ENCODE measurements at regions not wholly inside any gene's neighbourhood (a gene's known extent, or its start where the extent isn't known, plus 50 kb on each side); places are given as distances from the start of the nearest gene placed in this dataset.
"Not testable (repeated sequence)": the region's sequence is repeated elsewhere in the genome, so short reads cannot be mapped to it uniquely, and the experiment has no call there.

DNA sequence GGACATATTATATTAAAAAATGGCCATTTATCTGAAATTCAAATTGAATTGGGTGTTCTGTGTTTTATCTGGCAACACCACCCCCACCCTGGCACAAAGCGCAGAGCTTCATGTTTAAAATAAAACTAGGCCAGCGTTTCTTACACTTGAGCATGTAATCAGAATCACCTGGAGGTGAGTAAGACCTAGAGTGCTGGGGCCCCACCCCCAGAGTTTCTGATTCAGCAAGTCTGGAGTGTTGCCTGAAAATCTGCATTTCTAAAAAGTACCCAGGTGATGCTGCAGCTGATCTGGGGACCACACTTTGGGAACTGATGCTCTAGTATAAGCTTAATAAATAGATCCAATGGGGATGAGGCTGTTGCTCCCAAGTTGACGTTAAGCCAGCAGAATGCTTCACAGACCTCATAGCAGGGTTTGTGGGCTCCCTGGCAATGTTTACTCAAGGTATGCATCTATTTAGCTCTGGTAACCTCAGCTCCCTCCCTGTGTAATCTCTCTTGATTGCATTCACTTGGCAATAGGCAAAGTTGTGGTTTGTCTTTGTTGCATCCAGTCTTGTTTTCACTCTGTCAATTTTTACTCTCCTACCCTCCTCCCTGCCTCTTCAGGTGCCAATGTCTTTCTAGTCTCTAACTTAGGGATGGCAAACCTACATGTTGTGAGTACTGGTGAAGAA is 99.8 kb upstream of the TEX13D start:
- DNase-seq (ENCODE audit: insufficient read length, low spot score) (no peak), FAIRE-seq (peak; percentile 79)

DNA sequence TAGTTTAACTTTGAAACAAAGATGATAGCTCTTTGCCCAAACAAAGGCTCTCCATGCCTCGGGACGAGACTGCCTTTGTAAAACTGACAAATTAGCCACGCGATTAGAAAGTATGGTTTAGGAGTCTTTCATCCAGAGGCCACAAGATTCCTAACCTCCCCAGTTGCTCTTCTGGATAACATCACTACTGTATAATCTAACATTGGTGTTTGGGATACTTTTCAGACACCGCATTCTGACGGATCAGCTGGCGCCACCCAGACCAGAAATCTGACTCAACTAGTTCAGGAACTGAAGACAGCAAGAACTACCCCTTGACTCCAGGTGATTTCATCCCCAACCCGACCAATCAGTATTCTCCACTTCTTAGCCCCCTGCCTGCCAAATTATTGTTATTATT is 98.1 kb upstream of the TEX13D start:
- no peak for DNase-seq (ENCODE audit: insufficient read length, low spot score)
- FAIRE-seq: no peak

DNA sequence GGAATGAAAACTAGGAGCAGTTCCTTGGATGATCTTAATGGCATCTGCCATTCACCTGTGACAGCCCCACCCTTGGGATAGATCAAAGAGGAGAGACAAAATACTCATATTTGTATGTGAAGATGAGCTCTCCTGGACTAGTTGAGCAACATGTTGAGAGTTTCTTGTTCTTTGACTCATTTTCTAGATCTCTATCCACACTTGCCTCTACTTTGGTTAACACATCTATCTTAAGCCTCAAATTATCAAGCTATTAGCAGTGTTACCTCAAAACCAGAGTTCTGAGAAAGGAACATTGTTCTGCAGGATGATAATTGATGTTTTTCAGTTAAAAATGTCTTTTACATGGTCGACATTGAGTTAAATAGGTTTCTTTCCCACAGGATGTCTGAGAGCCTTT is 94.2 kb upstream of the TEX13D start:
- DNase-seq (ENCODE audit: insufficient read length, low spot score) (no peak), FAIRE-seq (no peak)

DNA sequence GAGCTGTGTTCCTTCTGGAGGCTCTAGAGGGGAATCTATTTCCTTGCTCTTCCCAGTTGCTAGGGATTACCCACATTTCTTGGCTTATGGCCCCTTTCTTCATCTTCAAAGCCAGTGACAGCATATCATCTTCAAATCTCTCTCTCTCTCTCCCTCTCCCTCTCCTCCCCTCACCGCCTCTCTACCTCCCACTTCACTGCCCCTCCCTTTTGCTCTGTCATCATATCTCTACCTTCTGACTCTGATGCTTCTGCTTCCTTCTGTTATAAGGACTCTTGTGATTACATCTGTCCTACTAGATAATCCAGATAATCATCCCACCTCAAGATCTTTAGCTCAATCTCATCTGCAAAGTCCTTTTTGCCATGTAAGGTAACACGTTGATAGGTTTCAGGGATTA is 93.1 kb upstream of the TEX13D start:
- FAIRE-seq (no peak), DNase-seq (ENCODE audit: insufficient read length, low spot score) (no peak)

DNA sequence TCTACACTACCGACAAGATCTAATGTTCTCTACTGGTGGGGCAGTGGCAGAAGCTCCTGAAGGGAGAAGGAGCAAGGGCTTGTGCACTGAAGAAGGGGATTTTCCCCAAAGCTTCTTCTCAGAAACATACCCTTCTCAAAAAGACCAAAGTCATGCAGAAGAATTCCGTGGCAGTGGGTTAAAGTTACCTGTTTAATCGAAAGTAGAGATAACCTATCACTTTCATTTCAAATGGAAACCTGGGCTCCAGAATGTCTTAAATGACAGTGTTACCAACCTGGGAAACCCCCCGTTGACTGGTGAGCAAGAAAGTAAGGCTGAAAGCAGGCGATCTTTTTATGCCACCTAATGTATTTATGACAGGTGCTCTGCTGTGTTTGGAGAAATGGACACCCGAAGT is 92.5 kb upstream of the TEX13D start:
- FAIRE-seq (peak; percentile 66), DNase-seq (ENCODE audit: insufficient read length, low spot score) (no peak)

DNA sequence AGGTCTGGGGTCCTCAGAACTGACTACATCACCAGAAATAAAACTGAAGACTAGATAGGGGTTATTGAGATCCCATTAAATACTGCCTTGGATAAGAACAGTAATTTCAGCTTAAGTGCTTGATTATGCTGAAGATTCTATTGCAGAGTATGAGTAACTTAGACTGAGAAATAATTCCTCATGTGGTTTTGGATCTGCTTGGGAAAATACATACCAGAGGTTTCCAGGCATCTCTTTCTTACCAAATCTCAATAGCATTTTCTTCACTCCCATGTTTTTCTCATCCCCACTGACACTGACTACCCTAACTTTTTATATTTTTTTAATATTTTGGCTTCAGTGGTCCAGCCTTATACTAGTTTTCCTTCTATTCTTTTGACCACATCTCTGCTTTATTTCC is 92.0 kb upstream of the TEX13D start:
- no peak for FAIRE-seq
- DNase-seq (ENCODE audit: insufficient read length, low spot score): no peak

DNA sequence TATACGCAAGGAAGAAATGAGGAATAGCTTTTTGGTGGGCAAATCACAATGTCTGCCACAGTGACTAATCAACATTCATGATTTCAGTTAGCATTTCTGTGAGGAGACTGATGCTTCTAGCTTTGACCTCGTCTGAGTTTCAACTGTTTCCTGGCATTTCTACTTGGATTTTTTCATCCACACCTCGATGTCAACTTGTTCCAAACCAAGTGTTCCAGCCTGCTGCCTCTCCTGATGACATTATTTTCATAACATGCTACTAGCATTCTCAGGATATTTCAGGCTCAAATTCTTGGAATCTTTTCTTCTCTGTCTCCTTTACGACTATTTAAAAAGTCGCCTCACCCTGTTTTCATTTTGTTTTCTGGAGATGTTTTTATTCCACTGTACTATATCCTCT is 90.3 kb upstream of the TEX13D start:
- FAIRE-seq: no peak
- DNase-seq (ENCODE audit: insufficient read length, low spot score): no peak

DNA sequence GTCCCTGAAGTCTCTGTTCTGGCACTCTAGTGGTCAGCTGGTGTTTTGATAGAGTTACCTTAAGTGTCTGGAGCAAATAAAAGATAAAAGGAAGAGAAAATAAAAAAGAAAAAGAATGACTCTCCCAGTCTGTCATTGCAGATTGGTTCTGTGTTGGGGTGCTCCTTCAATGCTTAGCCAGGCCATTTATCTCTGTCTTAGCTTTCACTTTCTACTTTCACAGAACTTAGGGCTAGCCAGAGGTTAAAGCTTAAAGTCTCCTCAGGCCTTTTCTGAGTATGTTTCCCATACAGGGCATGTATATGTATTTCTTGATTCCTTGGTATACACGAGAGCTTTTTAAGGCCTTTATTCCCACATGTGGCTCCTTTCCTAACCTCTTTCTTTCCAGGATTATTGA is 83.1 kb upstream of the TEX13D start:
- FAIRE-seq (no peak), DNase-seq (ENCODE audit: insufficient read length, low spot score) (no peak)

DNA sequence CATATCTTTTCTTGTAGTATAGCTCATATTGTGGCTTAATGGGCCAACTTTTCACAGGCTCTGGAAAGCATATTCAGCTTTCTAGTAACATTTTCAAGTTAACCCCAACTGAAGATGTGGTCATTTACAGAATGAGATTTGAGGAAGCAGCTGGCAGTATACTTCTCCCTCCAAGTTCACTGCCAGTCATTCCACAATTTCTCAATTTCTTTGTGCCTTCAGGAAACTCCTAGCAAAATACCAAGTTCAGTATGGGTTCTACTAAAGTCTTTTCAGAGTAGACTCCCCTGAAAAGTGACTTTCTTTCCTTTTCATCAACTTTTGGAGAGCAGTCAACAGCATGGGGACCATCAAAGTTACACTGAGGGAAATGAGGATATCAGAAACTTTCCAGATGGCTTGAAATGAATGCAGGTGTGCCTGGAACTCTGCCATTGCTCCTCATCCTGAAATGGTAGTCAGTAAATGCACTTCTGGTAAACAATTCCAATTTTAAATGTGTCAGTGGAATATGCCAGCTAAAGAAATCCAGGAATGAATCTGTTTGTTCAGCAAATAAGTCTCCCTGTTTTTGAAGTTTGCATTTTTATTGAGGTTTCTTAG is 81.5 kb upstream of the TEX13D start:
- FAIRE-seq (no peak), DNase-seq (ENCODE audit: insufficient read length, low spot score) (no peak)

DNA sequence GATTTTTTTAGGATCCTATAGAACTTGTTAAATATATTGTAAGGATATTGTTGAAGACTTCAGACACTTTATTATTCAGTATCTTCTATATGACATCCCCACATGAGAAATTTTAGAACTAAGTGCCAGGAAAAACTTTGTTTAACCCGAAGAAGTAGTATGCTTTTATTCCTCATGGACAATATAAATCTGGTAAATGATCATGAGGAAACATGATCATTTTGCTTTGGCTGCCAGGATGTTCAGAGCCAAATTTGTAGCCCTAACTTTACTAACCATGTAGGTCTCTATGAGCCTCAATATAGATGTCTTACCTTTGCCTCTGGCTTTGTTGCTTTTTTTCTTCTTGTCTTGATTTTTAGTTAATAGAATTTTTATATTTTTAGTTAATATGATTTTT is 77.8 kb upstream of the TEX13D start:
- DNase-seq (ENCODE audit: insufficient read length, low spot score) (no peak), FAIRE-seq (no peak)

DNA sequence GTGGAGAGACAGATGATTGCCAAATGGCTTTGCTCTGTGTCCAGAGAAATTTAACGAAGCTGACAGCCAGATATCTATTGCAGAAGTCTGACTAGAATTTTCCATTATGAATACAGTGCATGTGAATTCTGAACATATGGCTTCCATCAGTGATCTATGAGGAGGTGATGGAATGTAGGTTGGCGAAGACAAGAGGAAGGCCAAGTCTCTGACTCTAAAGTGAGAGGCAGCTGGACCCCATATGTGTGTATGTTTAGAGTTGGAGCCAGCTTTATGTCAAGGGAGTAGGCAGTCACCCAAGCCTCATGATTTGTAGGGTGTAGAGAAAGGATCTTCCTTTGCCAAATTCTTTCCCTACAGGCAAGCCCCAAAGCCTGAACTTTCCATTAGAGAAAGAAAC is 76.2 kb upstream of the TEX13D start:
- FAIRE-seq (no peak), DNase-seq (ENCODE audit: insufficient read length, low spot score) (no peak)

DNA sequence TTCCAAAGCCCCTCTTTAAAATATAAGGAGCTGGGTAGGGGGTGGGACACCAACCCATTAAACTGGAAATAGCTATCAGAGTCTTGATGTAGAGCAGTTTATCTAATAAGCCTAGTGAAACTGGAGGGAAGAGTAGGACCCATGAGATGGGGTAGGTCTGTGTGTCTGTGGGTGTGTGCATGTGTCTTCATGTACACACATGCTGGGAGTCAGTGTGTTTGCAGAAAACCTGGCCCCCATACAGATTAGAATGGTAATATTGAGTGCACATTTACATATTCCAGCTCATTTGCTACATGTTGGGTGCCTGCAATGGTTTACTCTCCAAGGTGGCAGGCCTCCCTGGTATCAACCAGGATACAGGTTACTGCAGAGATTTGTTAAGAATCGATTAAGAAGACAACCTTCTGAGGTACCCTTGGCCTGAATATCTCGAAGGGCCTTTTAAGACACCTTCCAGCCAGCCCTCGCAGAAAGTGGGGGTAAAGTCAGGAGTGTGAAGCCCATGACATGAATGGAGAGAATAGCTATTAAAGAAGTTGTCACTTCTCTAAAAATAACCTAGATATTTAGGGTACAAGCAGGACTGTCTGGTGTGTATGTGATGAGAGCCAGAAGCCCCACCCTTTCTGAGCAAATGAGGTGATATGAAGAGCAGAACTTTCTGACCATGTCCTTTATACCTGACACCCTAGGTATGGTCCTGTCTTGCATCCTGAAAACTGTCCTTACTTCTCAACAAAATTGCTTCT is 75.7 kb upstream of the TEX13D start:
- DNase-seq (ENCODE audit: insufficient read length, low spot score): no peak
- no peak for FAIRE-seq

DNA sequence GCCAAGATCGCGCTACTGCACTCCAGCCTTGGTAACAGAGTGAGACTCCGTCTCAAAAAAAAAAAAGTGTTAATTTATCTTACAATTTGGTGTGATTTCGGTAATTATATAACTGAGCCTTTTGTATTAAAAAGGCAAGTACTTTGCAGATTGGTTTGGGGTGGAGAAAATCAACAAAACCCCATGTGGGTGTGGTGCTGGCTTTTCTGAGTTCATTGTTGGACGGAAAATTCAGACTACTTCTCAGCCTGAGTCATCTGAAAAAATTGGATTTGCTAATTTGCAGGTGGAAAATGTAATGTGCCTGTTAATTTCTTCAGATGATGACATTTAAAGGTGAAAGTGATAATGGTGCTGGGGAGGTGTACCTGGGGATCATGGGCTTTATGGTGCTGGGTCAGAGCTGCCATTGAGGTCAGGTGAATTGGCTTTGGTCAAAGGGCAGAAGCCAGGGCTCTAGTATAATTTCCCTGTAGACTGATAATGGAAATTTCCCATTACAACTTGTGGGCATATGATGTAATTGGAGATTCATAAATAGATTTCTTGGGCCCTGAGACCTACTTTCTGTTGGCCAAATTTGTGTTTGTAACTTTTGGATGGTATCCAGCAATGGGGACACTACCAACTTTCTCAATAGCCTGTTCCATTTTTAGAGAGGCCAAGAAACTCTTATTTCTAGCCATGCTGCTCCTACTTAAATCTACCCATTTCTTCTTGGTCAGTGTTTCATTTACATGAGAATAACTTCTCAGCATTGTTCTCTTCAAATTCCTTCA is 74.3 kb upstream of the TEX13D start:
- FAIRE-seq (no peak), DNase-seq (ENCODE audit: insufficient read length, low spot score) (no peak)

DNA sequence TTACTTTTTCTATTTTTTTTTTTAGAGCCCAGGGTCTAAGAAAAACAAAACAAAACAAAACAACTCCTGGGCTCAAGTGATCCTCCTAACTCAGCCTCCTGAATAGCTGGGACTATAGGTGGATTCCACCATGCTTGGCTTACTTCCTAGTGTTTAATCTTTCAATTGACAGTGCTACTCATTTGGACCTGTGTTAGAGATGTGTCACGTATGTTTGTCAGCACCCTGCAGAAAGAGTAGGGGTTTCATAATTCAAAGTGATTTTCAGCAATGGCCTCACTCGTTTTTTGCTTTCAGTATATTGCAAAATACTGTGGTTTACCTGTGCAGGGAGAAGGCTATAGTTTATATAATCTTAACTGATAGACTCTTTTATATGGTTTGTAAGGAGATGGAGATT is 71.6 kb upstream of the TEX13D start:
- DNase-seq (ENCODE audit: insufficient read length, low spot score) (no peak), FAIRE-seq (no peak)

DNA sequence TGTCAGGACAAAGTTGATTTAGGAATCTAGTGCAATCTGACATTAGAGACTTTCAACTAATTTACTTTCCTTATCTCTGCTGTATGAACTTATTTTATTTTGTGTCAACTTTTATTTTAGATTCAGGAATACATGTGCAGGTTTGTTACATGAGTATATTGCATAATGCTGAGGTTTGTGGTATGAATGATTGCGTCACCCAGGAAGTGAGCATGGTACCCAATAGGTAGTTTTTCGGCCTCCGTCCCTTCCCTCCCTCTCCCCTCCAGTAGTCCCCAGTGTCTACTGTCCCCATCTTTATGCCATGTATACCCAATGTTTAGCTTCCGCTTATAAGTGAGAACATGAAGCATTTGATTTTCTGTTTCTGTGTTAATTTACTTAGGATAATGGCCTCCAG is 68.7 kb upstream of the TEX13D start:
- DNase-seq (ENCODE audit: insufficient read length, low spot score) (no peak), FAIRE-seq (no peak)

DNA sequence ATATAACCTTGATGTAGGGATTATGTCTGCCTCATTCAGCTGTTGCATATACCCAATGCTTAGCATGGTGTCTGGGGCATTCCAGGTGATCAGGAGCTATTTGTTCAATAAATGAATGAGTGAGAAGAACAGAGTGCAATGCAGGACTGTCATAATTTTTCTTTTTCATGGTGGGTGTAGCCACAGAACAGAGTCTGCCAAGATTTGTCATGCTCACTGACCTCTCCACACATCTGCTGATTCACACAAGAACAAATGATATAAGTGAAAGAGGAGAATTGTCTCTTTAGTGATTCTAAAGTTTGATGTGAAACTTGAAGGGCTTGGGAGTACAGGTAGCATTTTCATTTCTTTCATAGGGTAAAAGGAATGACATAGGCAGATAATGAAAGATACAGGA is 64.4 kb upstream of the TEX13D start:
- DNase-seq (ENCODE audit: insufficient read length, low spot score) (no peak), FAIRE-seq (no peak)

DNA sequence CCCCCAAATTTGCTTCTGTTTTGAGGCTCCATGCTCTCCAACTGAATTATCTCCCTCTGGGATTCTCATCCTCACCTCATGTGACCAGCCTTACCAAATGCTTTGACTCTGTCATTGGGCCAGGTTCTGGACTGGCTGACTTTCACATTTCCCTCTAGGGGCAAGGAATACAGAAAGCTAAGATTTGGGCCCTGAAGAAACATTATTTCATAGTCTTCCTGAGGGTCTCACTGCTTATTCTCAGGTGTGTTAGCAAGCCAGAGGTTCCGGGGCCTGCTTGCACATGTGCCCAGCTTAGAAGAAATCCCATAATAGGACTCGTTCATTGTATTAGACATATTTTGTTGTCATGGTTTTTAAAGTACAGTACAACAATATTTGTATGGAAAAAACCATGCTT is 62.6 kb upstream of the TEX13D start:
- FAIRE-seq: no peak
- no peak for DNase-seq (ENCODE audit: insufficient read length, low spot score)

DNA sequence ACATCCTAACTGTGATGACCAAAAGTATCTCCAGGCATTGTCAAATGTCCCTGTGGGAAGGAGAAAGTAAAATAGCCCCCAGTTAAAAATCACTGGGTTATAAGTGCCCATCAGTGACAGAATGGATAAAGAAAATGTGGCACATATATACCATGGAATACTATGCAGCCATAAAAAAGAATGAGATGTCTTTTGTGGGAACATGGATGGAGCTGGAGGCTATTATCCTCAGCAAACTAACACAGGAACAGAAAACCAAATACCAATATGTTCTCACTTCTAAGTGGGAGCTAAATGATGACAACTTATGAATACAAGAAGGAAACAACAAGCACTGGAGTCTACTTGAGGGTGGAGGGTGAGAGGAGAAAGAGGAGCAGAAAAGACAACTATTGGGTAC is 60.9 kb upstream of the TEX13D start:
- FAIRE-seq; DNase-seq (ENCODE audit: insufficient read length, low spot score): not testable (repeated sequence)

DNA sequence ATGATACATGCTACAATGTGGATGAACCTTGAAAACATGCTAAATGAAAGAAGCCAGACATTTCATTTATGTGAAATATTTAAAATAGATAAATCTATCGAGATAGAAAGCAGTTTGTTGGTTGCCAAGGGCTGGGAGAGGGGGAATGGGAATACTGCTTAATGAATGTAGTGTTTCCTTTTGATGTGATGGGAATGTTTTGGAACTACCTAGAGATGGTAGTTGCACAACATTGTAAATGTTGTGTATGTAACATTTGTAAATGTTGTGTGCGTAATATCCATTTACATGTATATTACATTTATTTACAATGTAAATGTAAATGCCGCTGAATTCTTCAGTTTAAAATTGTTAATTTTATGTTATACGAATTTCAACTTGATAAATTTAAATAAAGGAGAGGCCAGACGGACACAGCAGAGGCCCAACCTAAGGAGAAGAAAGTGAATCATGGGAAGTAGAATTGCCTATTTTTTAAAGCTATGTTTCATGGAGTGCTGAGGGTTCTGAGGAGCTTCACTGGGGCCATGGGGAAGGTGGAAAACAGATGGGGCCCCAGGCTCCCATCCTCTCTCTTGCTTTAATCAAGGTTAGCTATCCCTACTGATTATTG is 60.0 kb upstream of the TEX13D start:
- no peak for DNase-seq (ENCODE audit: insufficient read length, low spot score)
- no peak for FAIRE-seq

DNA sequence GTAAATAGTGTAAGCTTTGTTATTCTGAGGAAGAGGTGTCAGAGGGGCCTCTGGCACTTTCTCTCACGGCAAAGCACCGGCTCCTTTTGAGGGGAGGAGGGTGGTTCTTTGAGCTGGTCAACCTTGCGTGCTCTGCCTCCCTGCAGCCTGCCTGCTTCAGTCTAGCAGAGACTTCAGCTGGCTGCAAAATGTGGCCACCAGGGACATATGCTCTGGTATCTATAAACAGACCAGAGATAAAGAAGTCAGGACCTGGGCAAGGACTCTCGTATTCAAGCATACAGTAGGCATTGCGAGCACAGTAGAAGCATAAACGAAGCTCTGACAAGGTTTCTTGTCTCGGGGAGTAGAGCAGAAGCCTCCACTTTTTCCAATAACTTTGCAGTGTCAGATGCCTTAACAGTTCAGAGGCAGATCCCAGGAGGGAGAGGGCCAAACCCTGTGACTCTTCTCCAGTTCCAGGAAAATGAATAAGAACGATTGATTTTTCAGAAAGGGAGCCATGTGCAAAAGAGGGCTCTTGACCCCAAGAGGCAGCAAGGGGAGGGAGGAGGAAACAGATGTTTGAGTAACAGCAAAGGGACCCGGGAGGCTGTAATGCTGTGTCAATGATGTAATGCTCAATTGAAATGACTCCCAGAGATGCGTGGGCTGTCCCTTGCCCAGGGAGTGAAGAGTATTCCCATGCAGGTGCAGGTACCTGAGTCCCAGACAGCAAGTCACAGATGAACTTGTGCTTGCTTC is 57.9 kb upstream of the TEX13D start:
- DNase-seq (ENCODE audit: insufficient read length, low spot score) (no peak), FAIRE-seq (no peak)
